KMS-11 (cell line): ENCODE measurements at regions not wholly inside any gene's neighbourhood (a gene's known extent, or its start where the extent isn't known, plus 50 kb on each side); places are given as distances from the start of the nearest gene placed in this dataset.
"Not testable (repeated sequence)": the region's sequence is repeated elsewhere in the genome, so short reads cannot be mapped to it uniquely, and the experiment has no call there.

Source experiments
- H2AFZ ChIP-seq: fragments of 200-600 bp; sonication (generic); 2 replicates; pipeline ENCODE4 v1.6.1; 2016; ENCODE audit warnings: antibody characterized with exemption, mixed run types, low read depth
- H3K27ac ChIP-seq: fragments of 200-600 bp; sonication (generic); 2 replicates; pipeline ENCODE4 v1.6.1; 2016; ENCODE audit warnings: mild to moderate bottlenecking, mixed run types
- H3K27me3 ChIP-seq: fragments of 200-600 bp; sonication (generic); 2 replicates; pipeline ENCODE4 v1.6.1; 2017; ENCODE audit warnings: mild to moderate bottlenecking, low read depth, mixed run types, moderate library complexity; ENCODE audit not compliant: insufficient read depth
- H3K36me3 ChIP-seq: fragments of 200-600 bp; sonication (generic); 2 replicates; pipeline ENCODE4 v1.6.1; 2017; ENCODE audit warnings: mild to moderate bottlenecking, mixed run types; ENCODE audit not compliant: insufficient read depth
- H3K4me1 ChIP-seq: fragments of 200-600 bp; sonication (generic); 2 replicates; pipeline ENCODE4 v1.6.1; 2016; ENCODE audit warnings: mild to moderate bottlenecking, low read depth, mixed run types; ENCODE audit not compliant: poor library complexity, severe bottlenecking
- H3K4me2 ChIP-seq: fragments of 200-600 bp; sonication (generic); 2 replicates; pipeline ENCODE4 v1.7.0; 2016; ENCODE audit warnings: mild to moderate bottlenecking, mixed run types
- H3K4me3 ChIP-seq: fragments of 200-600 bp; sonication (generic); IDR thresholded peaks from 2 replicates; pipeline ENCODE4 v1.6.1; 2017; ENCODE audit warnings: low read depth, low read length, mixed read lengths; ENCODE audit not compliant: insufficient read depth
- H3K79me2 ChIP-seq: fragments of 200-600 bp; sonication (generic); 2 replicates; pipeline ENCODE4 v1.6.1; 2016; ENCODE audit warnings: low read depth, mixed run types; ENCODE audit not compliant: insufficient read depth
- H3K9ac ChIP-seq: fragments of 200-600 bp; sonication (generic); 2 replicates; pipeline ENCODE4 v1.6.1; 2016; ENCODE audit warnings: mild to moderate bottlenecking, mixed run types
- H4K20me1 ChIP-seq: fragments of 200-600 bp; sonication (generic); 2 replicates; pipeline ENCODE4 v1.6.1; 2016; ENCODE audit warnings: mild to moderate bottlenecking, mixed run types; ENCODE audit not compliant: insufficient read depth
- TF ChIP-seq, protein P1 (sequence below): fragments of 200-600 bp; sonication (generic); conservative IDR thresholded peaks from 2 replicates; pipeline ENCODE4 v1.6.1; 2017; ENCODE audit warnings: low read depth, mild to moderate bottlenecking, antibody characterized with exemption, low read length, moderate library complexity, mixed read lengths

GRCh38 chr11:70899616-70900015, 352.8 kb downstream of the SHANK2 start:
- Histone ChIP-seq H3K36me3 (no peaks in the 10 kb centered on the region), H3K79me2 (no peaks in the 10 kb centered on the region), H3K27me3 (no peaks in the 10 kb centered on the region), H3K4me1 (no peaks in the 10 kb centered on the region), H4K20me1 (no peaks in the 10 kb centered on the region), H2AFZ (no peak overlapping the region), H3K9ac (no peak overlapping the region), H3K4me3 (no peak overlapping the region), H3K27ac (no peak overlapping the region), H3K4me2 (no peak overlapping the region)
- TF ChIP-seq, protein P1, sequence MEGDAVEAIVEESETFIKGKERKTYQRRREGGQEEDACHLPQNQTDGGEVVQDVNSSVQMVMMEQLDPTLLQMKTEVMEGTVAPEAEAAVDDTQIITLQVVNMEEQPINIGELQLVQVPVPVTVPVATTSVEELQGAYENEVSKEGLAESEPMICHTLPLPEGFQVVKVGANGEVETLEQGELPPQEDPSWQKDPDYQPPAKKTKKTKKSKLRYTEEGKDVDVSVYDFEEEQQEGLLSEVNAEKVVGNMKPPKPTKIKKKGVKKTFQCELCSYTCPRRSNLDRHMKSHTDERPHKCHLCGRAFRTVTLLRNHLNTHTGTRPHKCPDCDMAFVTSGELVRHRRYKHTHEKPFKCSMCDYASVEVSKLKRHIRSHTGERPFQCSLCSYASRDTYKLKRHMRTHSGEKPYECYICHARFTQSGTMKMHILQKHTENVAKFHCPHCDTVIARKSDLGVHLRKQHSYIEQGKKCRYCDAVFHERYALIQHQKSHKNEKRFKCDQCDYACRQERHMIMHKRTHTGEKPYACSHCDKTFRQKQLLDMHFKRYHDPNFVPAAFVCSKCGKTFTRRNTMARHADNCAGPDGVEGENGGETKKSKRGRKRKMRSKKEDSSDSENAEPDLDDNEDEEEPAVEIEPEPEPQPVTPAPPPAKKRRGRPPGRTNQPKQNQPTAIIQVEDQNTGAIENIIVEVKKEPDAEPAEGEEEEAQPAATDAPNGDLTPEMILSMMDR, result no peak

DNA sequence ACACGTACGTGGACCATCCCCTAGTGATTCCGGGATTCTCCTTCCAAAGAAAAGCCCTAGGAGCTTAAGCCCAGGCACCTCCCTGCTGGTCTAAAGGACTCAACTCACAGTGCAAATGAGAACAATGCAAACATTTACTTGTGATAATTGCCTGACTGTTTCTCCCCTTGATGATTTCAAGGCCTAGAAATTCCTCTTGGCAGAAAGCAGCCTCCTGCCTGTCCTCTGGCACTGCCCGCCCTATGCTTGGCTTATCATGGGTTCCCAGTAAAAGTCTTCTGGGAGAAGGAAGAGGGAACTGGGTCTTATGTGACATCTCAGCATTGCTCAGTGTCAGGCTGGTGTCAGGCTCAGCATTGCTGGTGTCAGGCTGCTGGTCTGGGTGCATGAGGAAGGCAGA, 351.8 kb downstream of the SHANK2 start:
- H4K20me1 ChIP-seq, result no peaks in the 10 kb centered on the region
- H3K9ac ChIP-seq, result no peak overlapping the region
- H2AFZ ChIP-seq, result no peak overlapping the region
- no peak overlapping the region for H3K4me2 ChIP-seq
- H3K4me3 ChIP-seq, result no peak overlapping the region
- no peak overlapping the region for H3K27ac ChIP-seq
- no peaks in the 10 kb centered on the region for H3K36me3 ChIP-seq
- TF ChIP-seq, protein P1, result no peak
- no peaks in the 10 kb centered on the region for H3K4me1 ChIP-seq
- H3K79me2 ChIP-seq, result no peaks in the 10 kb centered on the region
- no peaks in the 10 kb centered on the region for H3K27me3 ChIP-seq

DNA sequence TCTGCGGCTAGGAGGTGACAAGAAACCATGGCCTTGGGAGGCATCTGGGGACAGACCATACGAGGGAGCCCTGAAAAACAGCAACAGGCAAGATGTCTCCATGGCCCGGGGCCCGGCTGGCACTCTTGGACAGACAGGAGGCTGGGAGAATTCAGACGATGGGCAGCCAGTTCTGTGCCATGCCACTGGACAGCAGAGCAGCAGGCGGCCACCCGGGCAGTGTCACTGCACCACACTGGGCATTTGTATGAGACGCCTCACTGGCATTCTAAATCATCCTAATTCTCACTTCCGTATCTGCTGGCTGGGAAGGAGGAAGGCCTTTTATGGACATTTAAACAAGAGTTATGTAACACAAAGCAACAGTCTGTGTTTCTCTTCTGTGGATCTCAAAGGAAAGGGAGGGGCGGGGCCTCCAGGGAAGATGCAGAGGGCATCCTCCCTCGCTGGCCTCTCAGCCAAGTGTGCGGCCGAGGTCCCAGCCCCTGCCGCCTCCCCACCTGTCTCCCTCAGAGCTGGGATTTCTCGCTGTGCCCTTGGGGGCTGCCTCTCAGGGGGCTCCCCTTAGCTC, 350.3 kb downstream of the SHANK2 start:
- Histone ChIP-seq H3K36me3 (no peaks in the 10 kb centered on the region), H4K20me1 (no peaks in the 10 kb centered on the region), H3K4me2 (no peak overlapping the region), H3K9ac (no peak overlapping the region), H3K27ac (no peak overlapping the region), H3K4me1 (no peaks in the 10 kb centered on the region), H3K79me2 (no peaks in the 10 kb centered on the region), H2AFZ (no peak overlapping the region), H3K27me3 (no peaks in the 10 kb centered on the region), H3K4me3 (no peak overlapping the region)
- TF ChIP-seq, protein P1, result no peak

DNA sequence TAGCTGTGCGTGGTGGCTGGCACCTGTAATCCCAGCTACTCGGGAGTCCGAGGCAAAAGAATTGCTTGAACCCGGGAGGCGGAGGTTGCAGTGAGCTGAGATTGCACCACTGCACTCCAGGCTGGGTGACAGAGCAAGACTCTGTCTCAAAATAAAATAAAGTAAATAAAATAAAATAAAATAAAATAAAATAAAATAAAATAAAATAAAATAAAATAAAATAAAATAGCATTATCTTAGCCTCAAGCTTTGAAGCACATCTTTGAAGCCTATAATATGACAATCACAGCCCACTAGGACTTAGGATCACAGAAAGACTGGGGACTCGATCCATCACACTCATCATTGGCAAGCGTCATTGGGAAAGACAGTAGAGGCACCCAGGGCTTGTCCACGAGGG, 349.1 kb downstream of the SHANK2 start:
- not testable (repeated sequence) for H3K9ac ChIP-seq, H3K4me1 ChIP-seq, H3K36me3 ChIP-seq, H3K4me3 ChIP-seq, H4K20me1 ChIP-seq, H3K4me2 ChIP-seq, H2AFZ ChIP-seq, H3K27ac ChIP-seq, H3K79me2 ChIP-seq, H3K27me3 ChIP-seq

- Histone ChIP-seq H3K27me3 (no peaks in the 10 kb centered on the region), H3K4me1 (no peaks in the 10 kb centered on the region), H2AFZ (no peak overlapping the region), H3K36me3 (no peaks in the 10 kb centered on the region), H3K9ac (no peak overlapping the region), H3K27ac (no peak overlapping the region), H3K4me2 (no peak overlapping the region), H4K20me1 (no peaks in the 10 kb centered on the region), H3K4me3 (no peak overlapping the region), H3K79me2 (no peaks in the 10 kb centered on the region)
- TF ChIP-seq, protein P1, result no peak
These were observed 346.3 kb downstream of the SHANK2 start for GRCh38 chr11:70906101-70906500.
